IMR-90 (cell line): ENCODE measurements at regions not wholly inside any gene's neighbourhood (a gene's known extent, or its start where the extent isn't known, plus 50 kb on each side); places are given as distances from the start of the nearest gene placed in this dataset.

ENCODE experiments used
- ATAC-seq: fragments of 200-7000 bp; cut with Tn5 transposase; 2 replicates; pipeline ENCODE4 v1.9.1; 2020; ENCODE audit warnings: low read depth, mild to moderate bottlenecking, moderate library complexity
- BruUV-seq: library from RNA; stranded (reverse); fragments of 400-500 nt; replicated peaks from 2 replicates; lab custom pipeline; 2021; lab: Mats Ljungman, UMichigan
- CTCF ChIA-PET: fragments of 300-600 bp; formaldehyde crosslinking; extraction: SDS; loops from one replicate; lab custom pipeline; 2021; ENCODE audit warnings: antibody characterized with exemption; lab: Yijun Ruan, JAX
- POLR2A ChIA-PET: fragments of 300-600 bp; sonication (Branson Sonifier 250); formaldehyde crosslinking; loops from one replicate; lab custom pipeline; 2022; ENCODE audit warnings: antibody characterized with exemption; ENCODE audit not compliant: unreplicated experiment; lab: Charles Lee
- DNase-seq: peaks from one replicate; pipeline ENCODE4 v3.0.0; 2013
- H2AFZ ChIP-seq: replicated peaks from 2 replicates; pipeline ENCODE3; 2013; ENCODE audit warnings: low read length, mild to moderate bottlenecking; ENCODE audit not compliant: poor library complexity
- H2AK5ac ChIP-seq: 2 replicates; pipeline ENCODE4 v1.6.1; 2013; ENCODE audit warnings: low read depth, low read length, inconsistent platforms
- H2AK9ac ChIP-seq: replicated peaks from 2 replicates; pipeline ENCODE3; 2013; ENCODE audit warnings: mild to moderate bottlenecking, low read depth, low read length, moderate library complexity; ENCODE audit not compliant: poor library complexity
- H2BK120ac ChIP-seq: 2 replicates; pipeline ENCODE4 v1.6.1; 2013; ENCODE audit warnings: low read depth, low read length, inconsistent platforms
- H2BK15ac ChIP-seq: 3 replicates; pipeline ENCODE4 v1.6.1; 2013; ENCODE audit warnings: low read depth, low read length, inconsistent platforms
- H2BK20ac ChIP-seq: 2 replicates; pipeline ENCODE4 v1.6.1; 2013; ENCODE audit warnings: low read depth, mild to moderate bottlenecking, inconsistent platforms, low read length, moderate library complexity
- H2BK5ac ChIP-seq: 2 replicates; pipeline ENCODE4 v1.6.1; 2013; ENCODE audit warnings: mild to moderate bottlenecking, low read depth, low read length, inconsistent platforms; ENCODE audit not compliant: poor library complexity, severe bottlenecking
- H3K14ac ChIP-seq: replicated peaks from 2 replicates; pipeline ENCODE4 v1.6.1; 2013; ENCODE audit warnings: low read depth, low read length, inconsistent platforms
- H3K18ac ChIP-seq: 2 replicates; pipeline ENCODE4 v1.6.1; 2013; ENCODE audit warnings: low read depth, low read length, control low read depth
- H3K23ac ChIP-seq: 2 replicates; pipeline ENCODE4 v1.6.1; 2013; ENCODE audit warnings: low read depth, low read length, inconsistent platforms
- H3K27ac ChIP-seq: 2 replicates; pipeline ENCODE4 v1.5.1; 2013; ENCODE audit warnings: mild to moderate bottlenecking, control low read depth, low read length; ENCODE audit not compliant: insufficient read depth
- H3K27me3 ChIP-seq: 2 replicates; pipeline ENCODE4 v1.6.1; 2013; ENCODE audit warnings: low read length; ENCODE audit not compliant: control insufficient read depth, insufficient read depth
- H3K36me3 ChIP-seq: 2 replicates; pipeline ENCODE4 v1.6.1; 2013; ENCODE audit warnings: low read length, mixed read lengths; ENCODE audit not compliant: control insufficient read depth, insufficient read depth
- H3K4ac ChIP-seq: 2 replicates; pipeline ENCODE4 v1.6.1; 2013; ENCODE audit warnings: low read depth, low read length, inconsistent platforms
- H3K4me1 ChIP-seq: 2 replicates; pipeline ENCODE4 v1.6.1; 2013; ENCODE audit warnings: low read length, mixed read lengths; ENCODE audit not compliant: control insufficient read depth, insufficient read depth
- H3K4me2 ChIP-seq: 2 replicates; pipeline ENCODE4 v1.6.1; 2013; ENCODE audit warnings: low read depth, mild to moderate bottlenecking, control low read depth, low read length, moderate library complexity
- H3K4me3 ChIP-seq: 2 replicates; pipeline ENCODE4 v1.5.1; 2013; ENCODE audit warnings: low read depth, mild to moderate bottlenecking, control low read depth, low read length, moderate library complexity; ENCODE audit not compliant: insufficient read depth
- H3K56ac ChIP-seq: 2 replicates; pipeline ENCODE4 v1.6.1; 2013; ENCODE audit warnings: low read length, inconsistent platforms; ENCODE audit not compliant: insufficient read depth; ENCODE audit errors: extremely low read depth
- H3K79me1 ChIP-seq, 2 experiments: 2 replicates each; pipeline ENCODE4 v1.6.1; 2013; ENCODE audit warnings: low read length in 2 of 2, inconsistent platforms in 1 of 2, low read depth in 1 of 2
- H3K9ac ChIP-seq: 2 replicates; pipeline ENCODE4 v1.6.1; 2013; ENCODE audit warnings: low read depth, low read length, control low read depth
- H3K9me1 ChIP-seq: 2 replicates; pipeline ENCODE4 v1.6.1; 2013; ENCODE audit warnings: low read length, inconsistent platforms; ENCODE audit not compliant: insufficient read depth
- H3K9me3 ChIP-seq: 2 replicates; pipeline ENCODE4 v1.6.1; 2013; ENCODE audit warnings: low read length; ENCODE audit not compliant: control insufficient read depth, insufficient read depth
- H4K20me1 ChIP-seq: 2 replicates; pipeline ENCODE4 v1.6.1; 2013; ENCODE audit warnings: low read length, inconsistent platforms; ENCODE audit not compliant: insufficient read depth
- H4K5ac ChIP-seq: 2 replicates; pipeline ENCODE4 v1.6.1; 2013; ENCODE audit warnings: mild to moderate bottlenecking, low read depth, low read length, control low read depth
- H4K8ac ChIP-seq, 2 experiments: 2 replicates each; pipeline ENCODE4 v1.6.1; 2013; ENCODE audit warnings: low read depth in 2 of 2, low read length in 2 of 2, control low read depth in 1 of 2, inconsistent platforms in 1 of 2
- H4K91ac ChIP-seq: 2 replicates; pipeline ENCODE4 v1.6.1; 2013; ENCODE audit warnings: low read depth, low read length, inconsistent platforms; ENCODE audit not compliant: insufficient read depth
- MAFK ChIP-seq: IDR thresholded peaks from 2 replicates; pipeline ENCODE4 v1.6.1; 2012; ENCODE audit warnings: low read depth, low read length, improper control_type of control experiment
- MAZ ChIP-seq: IDR thresholded peaks from 2 replicates; pipeline ENCODE4 v1.6.1; 2012; ENCODE audit warnings: low read depth, mild to moderate bottlenecking, low read length, improper control_type of control experiment, moderate library complexity, borderline replicate concordance
- dilution Hi-C: fragments of 300-500 bp; cut with HindIII; formaldehyde crosslinking; loops from one replicate; pipeline ENCODE4 v1.14.3; 2018; ENCODE audit warnings: low sequenced_read_pairs; ENCODE audit not compliant: unreplicated experiment
- in situ Hi-C: fragments of 300-500 bp; cut with MboI; formaldehyde crosslinking; loops from 3 replicates; pipeline ENCODE4 v1.14.3; 2019; ENCODE audit warnings: low sequenced_read_pairs, inconsistent platforms, mixed read lengths
- intact Hi-C: fragments of 100-400 bp; cut with micrococcal nuclease; formaldehyde crosslinking; loops from 2 replicates; pipeline ENCODE4 v1.10.0; 2022

DNA sequence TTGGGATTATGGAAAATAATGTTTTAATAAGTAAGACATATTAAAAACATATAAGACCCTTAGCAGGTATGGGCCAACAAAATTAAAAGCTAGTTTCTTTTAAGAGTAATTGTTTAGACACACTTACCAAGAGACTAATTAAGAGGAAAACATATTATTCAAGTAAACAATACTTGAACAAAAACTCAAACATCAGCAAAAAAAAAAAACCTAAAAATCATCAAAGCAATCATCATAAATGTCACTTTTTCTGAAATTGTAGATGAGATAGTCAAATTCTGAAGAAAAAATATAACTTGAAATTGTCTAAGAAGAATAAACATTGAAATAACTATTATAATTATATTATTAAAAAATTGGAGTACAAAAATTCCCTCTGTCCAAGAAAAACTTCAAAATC, 1318.2 kb downstream of the ZPLD1 start:
- Histone ChIP-seq H3K27me3 (no peaks in the 10 kb centered on the region), H3K4me2 (no peak overlapping the region), H3K9ac (no peak overlapping the region), H3K23ac (no peak overlapping the region), H3K14ac (no peak overlapping the region), H2BK120ac (no peak overlapping the region), H2BK20ac (no peak overlapping the region), H2BK15ac (no peak overlapping the region), H2BK5ac (no peak overlapping the region), H4K20me1 (no peaks in the 10 kb centered on the region), H3K79me1 (no peaks in the 10 kb centered on the region), H3K9me1 (no peaks in the 10 kb centered on the region), H3K4me1 (no peaks in the 10 kb centered on the region), H2AK9ac (no peak overlapping the region), H3K4me3 (no peak overlapping the region), H3K4ac (no peak overlapping the region), H4K8ac (no peak overlapping the region), H2AK5ac (no peak overlapping the region), H3K9me3 (no peaks in the 10 kb centered on the region), H3K18ac (no peak overlapping the region), H3K56ac (no peak overlapping the region), H4K91ac (no peak overlapping the region), H2AFZ (no peak overlapping the region), H3K27ac (no peak overlapping the region), H4K5ac (no peak overlapping the region), H3K36me3 (no peaks in the 10 kb centered on the region)
- ChIA-PET CTCF (no interaction called here), POLR2A (no interaction called here)
- no peak for ATAC-seq
- TF ChIP-seq MAZ (no peak), MAFK (peak; percentile 69)
- in situ Hi-C loops, result no loop called here
- no peak for DNase-seq
- intact Hi-C loops, result no loop called here
- no TSS peak for BruUV-seq
- dilution Hi-C loops, result no loop called here
